ENCODE measurements at regions not wholly inside any gene's neighbourhood (a gene's known extent, or its start where the extent isn't known, plus 50 kb on each side); places are given as distances from the start of the nearest gene placed in this dataset.

GRCh38 chr2:58571181-58571852 lies 330.2 kb upstream of the FANCL start:
- no peak overlapping the region for H3K27ac ChIP-seq
- peak; percentile 40 for TF ChIP-seq CTCF (IDR thresholded peaks at IDR 0.05)
- no peaks in the 10 kb centered on the region for H3K4me1 ChIP-seq
- H3K36me3 ChIP-seq: no peaks in the 10 kb centered on the region
- H3K4me3 ChIP-seq: no peak overlapping the region
- intact Hi-C loops (cut with DNase I): no loop called here
- no peaks in the 10 kb centered on the region for H3K27me3 ChIP-seq
- H3K9ac ChIP-seq (ENCODE audit: low read depth in 2 of 2, low read length in 2 of 2): no peak overlapping the region
- peak; percentile 26 for DNase-seq
- no peaks in the 10 kb centered on the region for H3K9me3 ChIP-seq

DNA sequence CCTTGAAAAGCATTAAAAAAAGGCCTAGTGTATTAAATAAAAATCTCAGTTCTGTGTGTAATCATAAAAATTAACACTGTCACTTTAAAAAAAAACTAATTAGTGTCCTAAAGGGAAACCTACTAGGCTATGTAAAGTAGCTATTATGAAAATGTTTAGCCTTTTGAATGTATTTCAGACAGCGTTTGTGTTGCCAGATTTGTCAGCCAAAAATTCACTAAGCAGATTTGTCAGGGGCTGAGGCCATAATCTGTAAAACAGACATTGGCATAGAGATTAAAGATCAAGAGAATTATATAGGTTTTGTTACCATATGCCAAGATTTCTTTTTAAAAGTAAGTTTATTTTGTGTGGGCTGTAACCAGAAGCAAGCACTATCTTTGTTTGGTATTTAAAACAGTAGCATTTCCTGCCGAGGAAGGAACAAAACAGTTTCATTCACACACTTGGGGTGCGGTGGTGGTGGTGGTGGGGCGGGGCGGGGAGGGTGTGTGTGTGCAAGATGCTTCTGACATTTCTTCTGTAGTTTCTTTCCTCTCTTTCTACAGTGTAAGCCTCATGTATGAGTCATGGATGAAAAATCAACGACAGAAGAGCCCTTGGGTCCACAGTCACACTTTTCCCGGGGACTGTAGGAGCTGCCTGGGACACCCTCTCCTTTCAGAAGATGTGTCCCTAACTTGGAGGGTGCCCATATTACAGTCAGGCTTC lies 328.5 kb upstream of the FANCL start:
- H3K9ac ChIP-seq (ENCODE audit: low read depth in 2 of 2, low read length in 2 of 2): no peak overlapping the region
- H3K4me1 ChIP-seq: no peaks in the 10 kb centered on the region
- no peak for TF ChIP-seq CTCF (IDR thresholded peaks at IDR 0.05)
- H3K27ac ChIP-seq: no peak overlapping the region
- no peaks in the 10 kb centered on the region for H3K9me3 ChIP-seq
- H3K36me3 ChIP-seq: no peaks in the 10 kb centered on the region
- no peaks in the 10 kb centered on the region for H3K27me3 ChIP-seq
- no peak overlapping the region for H3K4me3 ChIP-seq
- intact Hi-C loops (cut with DNase I): no loop called here
- DNase-seq: no peak

- no peaks in the 10 kb centered on the region for H3K4me1 ChIP-seq
- H3K9me3 ChIP-seq: no peaks in the 10 kb centered on the region
- H3K36me3 ChIP-seq: no peaks in the 10 kb centered on the region
- no peak overlapping the region for H3K9ac ChIP-seq (ENCODE audit: low read depth in 2 of 2, low read length in 2 of 2)
- no peak overlapping the region for H3K4me3 ChIP-seq
- no peaks in the 10 kb centered on the region for H3K27me3 ChIP-seq
- TF ChIP-seq CTCF (IDR thresholded peaks at IDR 0.05): no peak
- intact Hi-C loops (cut with DNase I): no loop called here
- DNase-seq: no peak
- no peak overlapping the region for H3K27ac ChIP-seq
These were observed 327.8 kb upstream of the FANCL start for GRCh38 chr2:58568901-58569300.

GRCh38 chr2:58562276-58562675 lies 321.2 kb upstream of the FANCL start:
- DNase-seq: no peak
- TF ChIP-seq CTCF (IDR thresholded peaks at IDR 0.05): no peak
- no peaks in the 10 kb centered on the region for H3K4me1 ChIP-seq
- no peak overlapping the region for H3K27ac ChIP-seq
- no peaks in the 10 kb centered on the region for H3K27me3 ChIP-seq
- intact Hi-C loops (cut with DNase I): no loop called here
- H3K36me3 ChIP-seq: no peaks in the 10 kb centered on the region
- H3K9me3 ChIP-seq: no peaks in the 10 kb centered on the region
- H3K9ac ChIP-seq (ENCODE audit: low read depth in 2 of 2, low read length in 2 of 2): no peak overlapping the region
- no peak overlapping the region for H3K4me3 ChIP-seq

GRCh38 chr2:58560531-58560930 lies 319.4 kb upstream of the FANCL start:
- H3K27me3 ChIP-seq: no peaks in the 10 kb centered on the region
- no peak for TF ChIP-seq CTCF (IDR thresholded peaks at IDR 0.05)
- H3K9ac ChIP-seq (ENCODE audit: low read depth in 2 of 2, low read length in 2 of 2): no peak overlapping the region
- no peak overlapping the region for H3K27ac ChIP-seq
- H3K9me3 ChIP-seq: no peaks in the 10 kb centered on the region
- H3K36me3 ChIP-seq: no peaks in the 10 kb centered on the region
- DNase-seq: no peak
- H3K4me1 ChIP-seq: no peaks in the 10 kb centered on the region
- intact Hi-C loops (cut with DNase I): no loop called here
- no peak overlapping the region for H3K4me3 ChIP-seq
